Tibial nerve (tissue), 3 donors: ENCODE measurements at regions not wholly inside any gene's neighbourhood (a gene's known extent, or its start where the extent isn't known, plus 50 kb on each side); places are given as distances from the start of the nearest gene placed in this dataset.

ENCODE experiments used
- CTCF ChIP-seq, 5 experiments: fragments of 200-600 bp in 3 of 5; fragments of 450-650 bp in 2 of 5; sonication (generic) in 3 of 5; IDR thresholded peaks; one replicate each; pipeline ENCODE4 v1.5.1; 2016 to 2019; ENCODE audit warnings: antibody characterized with exemption in 5 of 5, mild to moderate bottlenecking in 3 of 5, moderate library complexity in 2 of 5
- POLR2A ChIP-seq, 2 donors: fragments of 450-650 bp; IDR thresholded peaks; one replicate each; pipeline ENCODE4 v1.6.1; 2017; ENCODE audit warnings: antibody characterized with exemption in 2 of 2, mild to moderate bottlenecking in 2 of 2, moderate library complexity in 2 of 2

GRCh38 chr4:136939781-136940180 lies 592.5 kb downstream of the PCDH18 start:
- TF ChIP-seq CTCF (IDR thresholded peaks at IDR 0.05) (no peak), POLR2A (IDR thresholded peaks at IDR 0.05) (no peak)
